ENCODE measurements at regions not wholly inside any gene's neighbourhood (a gene's known extent, or its start where the extent isn't known, plus 50 kb on each side); places are given as distances from the start of the nearest gene placed in this dataset.

DNA sequence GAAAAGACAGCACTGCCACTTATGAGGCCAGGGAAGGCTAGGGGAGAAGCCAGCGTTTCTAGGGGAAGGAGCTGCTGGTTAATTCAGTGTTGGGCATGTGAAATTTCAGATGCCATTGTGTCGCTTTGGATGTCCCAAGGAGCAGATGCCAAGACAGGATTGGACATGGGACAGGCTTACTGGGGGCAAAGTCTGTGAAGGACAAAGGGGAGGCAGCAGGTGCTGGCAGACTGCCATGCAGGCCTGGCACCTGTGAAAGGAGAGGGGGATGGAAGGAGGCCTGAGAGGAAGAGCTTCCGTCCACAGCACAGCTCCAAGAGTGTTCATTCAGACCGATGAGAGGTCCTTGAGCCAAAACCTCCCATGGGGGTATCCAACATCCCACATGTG is 255.5 kb upstream of the RPL38 start:
- in situ Hi-C loops (cut with HindIII; ENCODE audit: low pct_unique_long_range_greater_than_20kb, low sequenced_read_pairs): no loop called here
- no peak for DNase-seq (ENCODE audit: low read depth in 1 of 2, low spot score in 1 of 2)
- TF ChIP-seq JUND (IDR thresholded peaks at IDR 0.05; ENCODE audit: low read depth): no peak

DNA sequence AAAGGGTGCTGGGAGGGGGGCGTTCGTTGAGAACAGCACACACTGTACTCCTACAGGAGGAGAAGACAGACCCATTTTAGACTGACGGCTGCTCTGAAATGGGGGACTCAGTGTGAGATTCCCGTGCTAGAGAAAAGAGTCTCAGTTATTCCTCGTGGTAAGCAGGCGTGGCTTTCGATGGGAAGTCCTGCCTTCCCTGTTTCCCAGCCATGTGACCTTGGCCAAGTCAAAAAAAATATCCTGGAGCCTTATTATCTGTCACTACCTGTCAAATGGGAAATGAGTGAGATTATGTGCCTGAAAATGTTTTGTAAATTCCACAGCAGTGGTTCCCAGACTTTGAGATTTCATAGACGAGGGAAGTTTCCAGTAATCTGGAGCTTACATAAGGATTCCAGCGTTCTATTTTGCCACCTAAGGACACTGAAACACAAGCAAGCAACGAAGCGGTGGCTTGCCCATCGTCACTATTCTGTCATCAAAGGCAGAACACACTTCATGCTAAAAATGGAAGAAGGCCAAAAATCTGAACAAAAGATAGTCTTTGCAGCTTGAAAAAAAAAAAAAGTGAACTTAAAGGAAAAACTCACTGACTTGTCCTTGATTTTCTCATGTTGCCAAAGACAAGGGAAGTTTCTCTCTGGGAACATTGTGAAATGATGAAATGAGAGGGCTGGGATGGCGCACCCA is 253.4 kb upstream of the RPL38 start:
- no peak for TF ChIP-seq JUND (IDR thresholded peaks at IDR 0.05; ENCODE audit: low read depth)
- in situ Hi-C loops (cut with HindIII; ENCODE audit: low pct_unique_long_range_greater_than_20kb, low sequenced_read_pairs): no loop called here
- no peak for DNase-seq (ENCODE audit: low read depth in 1 of 2, low spot score in 1 of 2)

DNA sequence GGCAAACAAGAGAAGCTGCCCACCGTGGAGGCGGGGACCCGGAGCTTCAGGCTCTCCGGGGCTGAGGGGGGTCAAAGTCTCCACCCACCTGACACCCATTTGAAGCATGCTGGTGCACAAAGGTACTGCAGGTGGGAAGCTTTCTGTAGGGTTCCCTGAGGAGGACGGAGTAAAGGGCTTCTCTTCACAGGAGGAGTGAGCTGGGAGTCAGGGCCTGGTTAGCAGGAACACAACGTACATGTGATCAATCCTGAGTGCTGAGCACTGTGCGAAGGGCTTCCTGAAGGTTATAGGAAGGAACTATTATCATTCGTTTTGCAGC is 252.9 kb upstream of the RPL38 start:
- DNase-seq (ENCODE audit: low read depth in 1 of 2, low spot score in 1 of 2): no peak
- TF ChIP-seq JUND (IDR thresholded peaks at IDR 0.05; ENCODE audit: low read depth): no peak
- in situ Hi-C loops (cut with HindIII; ENCODE audit: low pct_unique_long_range_greater_than_20kb, low sequenced_read_pairs): no loop called here

DNA sequence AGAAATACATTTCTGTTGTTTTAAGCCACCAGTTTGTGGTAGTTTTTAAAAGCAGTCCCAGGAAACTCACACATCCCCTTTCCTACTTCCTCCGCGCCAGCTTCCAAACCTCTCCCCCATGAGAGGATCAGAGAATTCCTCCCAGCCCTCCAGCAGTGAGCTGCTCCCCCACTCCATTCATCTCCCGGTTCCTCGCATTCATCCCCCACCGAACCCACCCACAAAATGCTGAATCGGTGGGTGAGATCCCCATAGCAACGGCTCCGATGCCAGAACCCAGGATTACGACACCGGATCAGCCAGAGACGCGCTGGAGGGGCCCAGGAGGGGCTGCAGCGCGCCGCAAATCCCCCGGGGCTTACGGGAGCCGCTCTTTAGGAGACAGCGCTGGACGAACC is 251.4 kb upstream of the RPL38 start:
- in situ Hi-C loops (cut with HindIII; ENCODE audit: low pct_unique_long_range_greater_than_20kb, low sequenced_read_pairs): no loop called here
- DNase-seq (ENCODE audit: low read depth in 1 of 2, low spot score in 1 of 2): no peak
- TF ChIP-seq JUND (IDR thresholded peaks at IDR 0.05; ENCODE audit: low read depth): no peak

DNA sequence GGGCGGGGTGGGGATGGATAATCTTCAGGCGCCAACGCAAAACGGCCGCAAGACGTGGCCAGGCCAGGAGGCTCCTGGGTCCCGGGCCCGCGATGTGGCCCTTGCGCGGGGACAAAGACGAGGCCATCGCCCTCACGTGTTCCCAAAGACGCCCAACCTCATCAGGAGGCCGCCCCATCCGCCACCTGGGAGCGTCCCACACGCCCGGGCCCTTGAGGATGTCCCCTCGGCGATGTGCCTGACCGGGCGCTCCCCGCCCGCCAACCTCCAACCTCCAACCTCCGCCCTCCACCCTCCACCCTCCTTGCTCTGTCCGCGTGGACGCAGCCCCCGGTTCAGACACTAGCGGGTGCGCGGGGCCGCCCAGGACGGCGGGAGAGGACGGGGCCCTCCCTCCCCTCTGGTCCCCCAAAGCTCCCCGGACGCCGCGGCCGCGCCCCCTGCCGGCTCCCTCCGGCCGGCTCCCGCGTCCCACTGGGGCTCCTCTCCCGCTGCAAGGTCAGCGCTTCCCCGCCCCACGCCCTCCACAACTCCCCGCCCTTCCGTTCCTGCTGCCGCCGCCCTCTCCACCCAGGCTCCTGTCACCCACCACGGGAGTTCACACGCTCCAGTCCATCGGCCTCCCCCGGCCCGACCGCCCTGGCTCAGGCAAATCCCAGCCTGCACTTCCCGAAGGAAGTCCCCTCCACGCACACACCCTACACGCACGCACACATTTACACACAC is 250.8 kb upstream of the RPL38 start:
- no peak for TF ChIP-seq JUND (IDR thresholded peaks at IDR 0.05; ENCODE audit: low read depth)
- DNase-seq (ENCODE audit: low read depth in 1 of 2, low spot score in 1 of 2): no peak
- in situ Hi-C loops (cut with HindIII; ENCODE audit: low pct_unique_long_range_greater_than_20kb, low sequenced_read_pairs): no loop called here

DNA sequence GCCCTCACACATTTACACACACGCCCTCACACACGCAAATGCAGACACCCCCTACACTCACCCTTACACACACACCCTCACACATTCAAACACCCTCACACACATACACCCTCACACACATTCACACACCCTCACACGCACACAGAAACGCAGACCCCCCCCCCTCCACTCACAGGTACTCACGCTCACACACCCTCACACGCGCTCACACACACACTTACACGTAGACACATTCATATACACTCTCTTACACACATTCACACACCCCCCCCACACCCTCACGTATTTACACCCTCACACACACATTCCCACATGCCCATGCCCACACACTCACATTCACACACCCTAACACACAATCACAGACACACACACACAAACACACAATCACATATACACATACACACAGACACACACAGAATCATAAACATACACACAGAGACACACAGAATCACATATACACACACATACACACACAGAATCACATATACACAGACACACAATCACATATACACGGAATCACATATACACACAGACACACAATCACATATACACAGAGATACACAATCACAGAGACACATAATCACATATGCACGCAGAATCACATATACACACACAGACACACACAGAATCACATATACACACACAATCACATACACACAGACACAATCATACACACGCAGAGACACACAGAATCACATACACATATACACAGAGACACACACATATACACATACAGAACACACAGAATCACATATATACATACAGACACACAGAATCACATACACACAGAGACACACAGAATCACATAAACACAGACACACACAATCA is 250.1 kb upstream of the RPL38 start:
- no peak for TF ChIP-seq JUND (IDR thresholded peaks at IDR 0.05; ENCODE audit: low read depth)
- DNase-seq (ENCODE audit: low read depth in 1 of 2, low spot score in 1 of 2): no peak
- in situ Hi-C loops (cut with HindIII; ENCODE audit: low pct_unique_long_range_greater_than_20kb, low sequenced_read_pairs): no loop called here

DNA sequence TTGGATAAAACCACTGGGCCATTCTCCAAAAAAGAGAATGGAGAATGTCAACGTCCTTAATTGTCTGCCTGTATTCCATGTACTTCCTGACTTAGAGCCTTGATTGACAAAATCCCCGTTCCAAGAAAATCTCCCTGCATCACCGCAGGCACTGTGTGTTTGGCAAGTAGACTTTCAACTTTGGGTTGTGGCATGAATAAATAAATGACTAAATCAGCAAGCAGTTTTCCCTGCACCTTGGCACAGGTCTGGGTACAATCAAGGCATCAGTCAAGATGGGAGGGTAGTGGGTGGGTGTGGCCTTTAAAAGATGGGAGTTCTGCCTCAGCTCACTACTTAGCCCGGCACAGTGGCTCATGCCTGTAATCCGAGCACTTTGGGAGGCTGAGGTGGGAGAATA is 248.5 kb upstream of the RPL38 start:
- in situ Hi-C loops (cut with HindIII; ENCODE audit: low pct_unique_long_range_greater_than_20kb, low sequenced_read_pairs): no loop called here
- peak in 1 of 2 experiments; percentile 13 for DNase-seq (ENCODE audit: low read depth in 1 of 2, low spot score in 1 of 2)
- TF ChIP-seq JUND (IDR thresholded peaks at IDR 0.05; ENCODE audit: low read depth): no peak

DNA sequence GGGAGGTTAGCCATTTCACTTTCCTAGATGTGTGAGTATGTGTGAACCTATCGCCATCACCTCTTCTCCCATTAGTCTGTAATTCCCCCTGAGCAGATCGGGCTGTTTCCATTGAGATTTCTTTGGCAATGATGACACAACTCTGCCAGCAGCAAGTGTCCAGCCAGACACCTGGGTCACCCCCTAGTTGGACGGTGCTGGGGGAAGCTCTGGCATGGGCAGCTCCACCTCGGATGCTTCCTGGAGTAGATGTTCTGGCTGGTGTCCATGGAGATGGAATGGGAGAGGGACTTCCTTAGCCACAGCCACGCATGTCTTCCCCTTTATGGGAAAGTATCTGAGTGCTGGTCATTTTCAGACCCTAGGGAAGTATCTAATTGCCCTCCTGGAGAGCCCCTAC is 247.9 kb upstream of the RPL38 start:
- in situ Hi-C loops (cut with HindIII; ENCODE audit: low pct_unique_long_range_greater_than_20kb, low sequenced_read_pairs): no loop called here
- no peak for TF ChIP-seq JUND (IDR thresholded peaks at IDR 0.05; ENCODE audit: low read depth)
- no peak for DNase-seq (ENCODE audit: low read depth in 1 of 2, low spot score in 1 of 2)

DNA sequence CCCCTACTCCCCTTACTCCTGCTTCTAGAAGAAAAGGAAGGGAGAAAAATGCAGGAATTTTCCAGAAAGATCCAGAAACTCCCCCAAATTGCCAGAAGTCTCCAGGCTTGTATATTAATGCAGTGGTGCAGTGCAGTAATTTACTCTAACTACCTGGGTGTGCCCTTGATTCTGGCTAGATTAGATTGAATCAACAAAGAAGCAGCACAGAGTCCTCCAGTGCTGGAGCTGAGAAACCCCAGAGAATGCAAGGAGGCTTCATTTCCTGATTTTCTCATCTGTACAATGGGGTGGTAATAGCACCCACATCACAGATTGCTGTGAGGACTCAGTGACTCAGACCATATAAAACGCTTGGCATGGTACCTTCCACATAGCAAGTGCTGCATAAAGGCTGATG is 247.3 kb upstream of the RPL38 start:
- DNase-seq (ENCODE audit: low read depth in 1 of 2, low spot score in 1 of 2): no peak
- in situ Hi-C loops (cut with HindIII; ENCODE audit: low pct_unique_long_range_greater_than_20kb, low sequenced_read_pairs): no loop called here
- no peak for TF ChIP-seq JUND (IDR thresholded peaks at IDR 0.05; ENCODE audit: low read depth)

DNA sequence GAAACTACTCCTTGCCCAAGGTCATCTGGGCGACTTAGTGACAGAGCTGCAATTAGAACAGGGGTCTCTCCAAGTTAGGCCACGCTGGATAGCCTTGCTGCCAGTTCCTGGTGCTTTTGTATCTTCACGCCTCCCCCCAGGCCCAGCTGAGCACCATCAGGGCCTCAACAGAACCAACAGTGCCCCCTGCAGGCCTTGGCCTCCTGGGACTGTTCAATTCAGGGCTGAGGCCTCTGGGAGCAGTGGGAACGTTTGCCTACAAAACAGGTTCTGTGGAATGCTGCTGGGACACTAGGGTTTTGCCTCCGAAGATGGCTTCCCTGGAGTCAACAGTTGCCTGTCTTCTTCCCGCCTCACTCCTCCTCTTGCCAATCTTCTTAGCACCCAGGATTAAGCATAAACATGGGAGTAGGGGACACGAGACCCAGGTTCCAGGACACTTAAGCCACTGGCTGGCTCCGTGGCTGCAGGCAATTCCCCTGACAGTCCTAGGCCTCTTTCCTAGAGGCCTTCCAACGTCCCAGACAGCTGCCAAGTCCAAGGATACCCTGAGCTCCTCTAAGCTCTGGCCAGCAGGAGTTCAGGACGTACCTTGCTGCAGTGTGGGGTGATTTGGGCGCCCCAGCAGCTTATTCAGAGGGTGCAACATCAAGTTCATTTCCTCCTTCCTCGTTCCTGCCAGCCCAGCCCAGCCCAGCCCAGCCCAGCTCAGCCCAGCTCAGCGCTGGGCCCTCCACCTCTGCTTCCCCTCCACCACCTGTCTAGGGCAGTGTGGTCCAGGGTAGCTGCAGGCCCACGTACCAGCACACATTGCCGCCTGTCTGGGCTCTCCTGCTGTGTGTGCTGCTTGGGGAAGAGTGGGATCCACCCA is 246.6 kb upstream of the RPL38 start:
- in situ Hi-C loops (cut with HindIII; ENCODE audit: low pct_unique_long_range_greater_than_20kb, low sequenced_read_pairs): no loop called here
- TF ChIP-seq JUND (IDR thresholded peaks at IDR 0.05; ENCODE audit: low read depth): no peak
- DNase-seq (ENCODE audit: low read depth in 1 of 2, low spot score in 1 of 2): peak; percentile 55 to 87

DNA sequence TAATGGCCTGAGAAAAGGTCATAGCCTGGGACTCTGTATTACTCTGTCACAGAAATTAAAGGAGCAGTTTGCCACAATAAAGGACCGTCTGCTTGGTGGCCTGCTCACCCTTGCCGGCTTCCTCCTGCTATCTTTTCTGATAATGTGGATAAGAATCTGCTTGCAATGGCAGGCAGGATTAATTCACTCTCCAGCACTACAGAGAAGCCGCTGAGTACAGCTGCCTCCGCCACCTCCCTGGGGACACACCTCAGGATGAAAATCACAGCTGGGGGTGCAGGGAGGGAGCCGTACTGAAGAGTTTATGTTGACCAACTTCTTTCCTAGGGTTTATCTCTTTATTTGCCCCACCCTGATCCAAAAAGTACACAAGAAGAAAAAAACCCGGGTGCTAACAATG is 245.9 kb upstream of the RPL38 start:
- TF ChIP-seq JUND (IDR thresholded peaks at IDR 0.05; ENCODE audit: low read depth): no peak
- in situ Hi-C loops (cut with HindIII; ENCODE audit: low pct_unique_long_range_greater_than_20kb, low sequenced_read_pairs): no loop called here

DNA sequence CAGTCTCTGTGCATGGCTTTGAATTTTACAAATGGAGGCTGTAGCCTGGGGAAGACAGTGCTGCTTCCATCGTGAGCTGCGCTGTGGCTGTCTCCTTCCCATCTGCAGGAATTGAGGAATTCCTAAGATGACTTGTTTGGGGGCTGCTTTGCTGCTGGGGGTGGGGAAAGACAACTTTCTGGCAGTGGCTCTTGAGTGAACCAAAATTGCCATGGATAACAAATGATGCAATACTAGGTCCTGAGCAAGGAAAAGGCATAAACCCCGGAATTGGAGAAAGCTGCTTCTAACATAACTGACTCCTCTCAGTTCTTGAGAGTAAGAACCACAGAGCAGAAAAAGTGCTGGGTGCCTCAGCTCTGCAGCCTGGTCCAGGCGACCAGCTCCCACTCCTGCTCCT is 245.0 kb upstream of the RPL38 start:
- DNase-seq (ENCODE audit: low read depth in 1 of 2, low spot score in 1 of 2): no peak
- no peak for TF ChIP-seq JUND (IDR thresholded peaks at IDR 0.05; ENCODE audit: low read depth)
- in situ Hi-C loops (cut with HindIII; ENCODE audit: low pct_unique_long_range_greater_than_20kb, low sequenced_read_pairs): no loop called here

More for the DNA sequence above, 245.9 kb upstream of the RPL38 start:
- DNase-seq (ENCODE audit: low read depth in 1 of 2, low spot score in 1 of 2): no peak

Data from T47D (cell line).